ENCODE measurements at regions not wholly inside any gene's neighbourhood (a gene's known extent, or its start where the extent isn't known, plus 50 kb on each side); places are given as distances from the start of the nearest gene placed in this dataset.
"Not testable (repeated sequence)": the region's sequence is repeated elsewhere in the genome, so short reads cannot be mapped to it uniquely, and the experiment has no call there.

GRCh38 chr21:32929633-32930038 is 96.1 kb upstream of the OLIG2 start:
- DNase-seq (ENCODE audit: low read depth), result no peak
- H3K4me3 ChIP-seq (ENCODE audit: low read depth, low read length), result no peak overlapping the region
- TF ChIP-seq CTCF (IDR thresholded peaks at IDR 0.05; ENCODE audit: insufficient read depth, low read length), result no peak

GRCh38 chr21:32930673-32931072 is 95.1 kb upstream of the OLIG2 start:
- no peak for DNase-seq (ENCODE audit: low read depth)
- TF ChIP-seq CTCF (IDR thresholded peaks at IDR 0.05; ENCODE audit: insufficient read depth, low read length), result no peak
- H3K4me3 ChIP-seq (ENCODE audit: low read depth, low read length), result no peak overlapping the region

- not testable (repeated sequence) for DNase-seq (ENCODE audit: low read depth); H3K4me3 ChIP-seq (ENCODE audit: low read depth, low read length)
Measured at GRCh38 chr21:32934068-32934467, 91.7 kb upstream of the OLIG2 start.

- TF ChIP-seq CTCF (IDR thresholded peaks at IDR 0.05; ENCODE audit: insufficient read depth, low read length), result no peak
- DNase-seq (ENCODE audit: low read depth), result no peak
- no peak overlapping the region for H3K4me3 ChIP-seq (ENCODE audit: low read depth, low read length)
Measured at GRCh38 chr21:32934829-32935228, 90.9 kb upstream of the OLIG2 start.

- TF ChIP-seq CTCF (IDR thresholded peaks at IDR 0.05; ENCODE audit: insufficient read depth, low read length), result peak; percentile 81
- H3K4me3 ChIP-seq (ENCODE audit: low read depth, low read length), result no peak overlapping the region
- DNase-seq (ENCODE audit: low read depth), result peak; percentile 56
Measured at GRCh38 chr21:32940079-32941014, 85.4 kb upstream of the OLIG2 start.

GRCh38 chr21:32941263-32941662 is 84.5 kb upstream of the OLIG2 start:
- DNase-seq (ENCODE audit: low read depth), result no peak
- TF ChIP-seq CTCF (IDR thresholded peaks at IDR 0.05; ENCODE audit: insufficient read depth, low read length), result no peak
- H3K4me3 ChIP-seq (ENCODE audit: low read depth, low read length), result no peak overlapping the region

- TF ChIP-seq CTCF (IDR thresholded peaks at IDR 0.05; ENCODE audit: insufficient read depth, low read length), result no peak
- H3K4me3 ChIP-seq (ENCODE audit: low read depth, low read length), result no peak overlapping the region
- no peak for DNase-seq (ENCODE audit: low read depth)
Measured at GRCh38 chr21:32946654-32947053, 79.1 kb upstream of the OLIG2 start.

All from fibroblast of the aortic adventitia (primary cell).